Inflammatory macrophage treated with lipopolysaccharide for 4 hours (primary cell): ENCODE measurements at regions not wholly inside any gene's neighbourhood (a gene's known extent, or its start where the extent isn't known, plus 50 kb on each side); places are given as distances from the start of the nearest gene placed in this dataset.
"Not testable (repeated sequence)": the region's sequence is repeated elsewhere in the genome, so short reads cannot be mapped to it uniquely, and the experiment has no call there.

Experiments
- DNase-seq: peaks from one replicate; pipeline ENCODE4 v3.0.0-alpha.2; 2020

DNA sequence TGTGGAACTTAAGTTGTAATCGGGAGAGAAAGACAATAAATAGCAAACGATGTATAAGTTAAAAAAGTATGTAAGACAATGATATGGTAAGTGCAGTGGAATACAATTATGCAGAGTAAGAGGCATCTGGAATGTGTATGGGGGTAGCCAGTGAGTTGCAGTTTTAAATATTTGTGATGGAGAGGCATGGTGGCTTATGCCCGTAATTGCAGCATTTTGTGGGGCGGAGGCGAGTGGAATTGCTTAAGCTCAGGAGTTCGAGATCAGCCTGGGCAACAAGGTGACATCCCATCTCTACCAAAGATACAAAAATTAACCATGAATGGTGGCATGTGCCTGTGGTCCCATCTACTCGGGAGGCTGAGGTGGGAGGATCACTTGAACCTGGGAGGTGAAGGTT, 52.5 kb upstream of the WDFY3 start:
- DNase-seq, result no peak

GRCh38 chr4:85019411-85019810, 52.9 kb upstream of the WDFY3 start:
- no peak for DNase-seq

GRCh38 chr4:85024671-85025070, 58.2 kb upstream of the WDFY3 start:
- no peak for DNase-seq

DNA sequence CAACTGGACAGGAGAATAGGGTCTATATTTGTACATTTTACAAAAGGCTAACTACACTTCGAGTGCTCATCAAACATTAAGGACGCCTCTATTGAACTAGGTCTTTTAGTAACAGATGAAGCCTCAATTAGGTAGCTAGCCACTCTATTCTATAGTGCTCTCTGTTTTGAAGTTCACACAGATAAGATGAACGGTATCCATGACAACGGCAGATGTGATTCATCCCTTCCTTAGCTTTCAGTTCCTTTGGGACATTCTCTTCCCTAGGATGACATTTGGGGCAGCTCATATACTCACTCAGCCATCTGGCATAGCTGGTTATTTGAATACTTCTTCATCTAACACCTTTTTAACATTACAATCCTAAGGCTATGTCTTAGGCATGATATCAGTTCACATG, 62.4 kb upstream of the WDFY3 start:
- DNase-seq, result no peak

GRCh38 chr4:85029453-85029852, 63.0 kb upstream of the WDFY3 start:
- no peak for DNase-seq

GRCh38 chr4:85030156-85030555, 63.7 kb upstream of the WDFY3 start:
- no peak for DNase-seq

- DNase-seq, result not testable (repeated sequence)
These were observed 67.3 kb upstream of the WDFY3 start for GRCh38 chr4:85033838-85034237.

- no peak for DNase-seq
These were observed 73.0 kb upstream of the WDFY3 start for GRCh38 chr4:85039526-85039925.

GRCh38 chr4:85043812-85044496, 77.5 kb upstream of the WDFY3 start:
- not testable (repeated sequence) for DNase-seq

DNA sequence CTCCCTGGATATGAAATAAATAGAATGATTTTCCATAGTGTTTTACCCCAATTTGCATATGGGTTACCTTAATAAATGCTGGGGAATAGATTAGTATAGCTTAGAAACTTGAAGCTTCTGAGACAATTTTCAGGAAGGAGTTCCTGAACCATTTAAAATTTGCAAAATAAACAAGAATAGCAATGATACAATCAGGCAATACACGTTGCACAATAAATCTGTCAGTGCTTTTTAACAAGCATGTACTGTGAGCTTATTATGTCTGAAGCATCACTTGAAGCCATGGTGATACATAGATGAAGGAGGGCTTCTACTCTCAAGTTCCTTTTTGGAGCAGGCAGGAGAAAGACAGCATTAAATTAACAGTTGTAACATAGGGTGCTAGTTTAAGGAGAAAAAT, 84.2 kb upstream of the WDFY3 start:
- DNase-seq, result no peak

DNA sequence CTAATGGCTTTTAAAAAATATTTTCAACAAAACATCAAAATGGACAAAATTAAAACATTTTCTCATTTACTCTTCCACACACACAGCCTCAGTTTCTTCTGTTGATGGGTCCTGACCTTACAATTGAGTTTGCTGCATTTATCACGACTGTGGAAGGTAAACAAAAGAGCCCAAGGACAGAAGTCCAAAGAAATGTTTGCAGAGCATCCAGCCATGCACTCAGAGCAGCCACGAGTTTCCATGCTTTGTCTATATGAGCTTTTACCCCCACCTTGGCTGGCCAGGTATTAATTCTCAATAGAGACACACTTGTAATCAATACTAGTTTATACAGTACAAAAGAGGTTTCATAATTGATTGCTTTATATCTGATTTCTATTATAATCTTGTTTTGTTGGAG, 85.0 kb upstream of the WDFY3 start:
- DNase-seq, result no peak

- not testable (repeated sequence) for DNase-seq
These were observed 88.4 kb upstream of the WDFY3 start for GRCh38 chr4:85054925-85055324.

DNA sequence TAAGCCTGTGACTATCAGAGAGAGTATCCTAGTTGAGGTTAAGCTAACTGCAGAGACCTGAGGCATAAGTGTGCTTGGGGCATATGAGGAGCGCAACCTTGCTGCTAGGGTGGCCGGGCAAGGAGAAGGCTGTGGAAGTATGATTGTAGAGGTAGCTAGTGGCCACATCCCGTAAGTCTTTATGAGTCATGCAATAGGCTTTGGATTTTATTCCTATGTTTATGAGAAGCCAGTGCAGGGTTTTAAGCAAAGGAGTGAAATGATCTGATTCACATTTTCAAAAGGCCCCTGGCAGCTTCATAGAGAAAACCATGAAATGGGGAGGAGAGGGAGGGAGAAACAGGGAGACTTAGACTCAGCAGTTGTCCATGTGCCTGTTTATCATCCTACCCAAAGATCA, 92.1 kb upstream of the WDFY3 start:
- no peak for DNase-seq

DNA sequence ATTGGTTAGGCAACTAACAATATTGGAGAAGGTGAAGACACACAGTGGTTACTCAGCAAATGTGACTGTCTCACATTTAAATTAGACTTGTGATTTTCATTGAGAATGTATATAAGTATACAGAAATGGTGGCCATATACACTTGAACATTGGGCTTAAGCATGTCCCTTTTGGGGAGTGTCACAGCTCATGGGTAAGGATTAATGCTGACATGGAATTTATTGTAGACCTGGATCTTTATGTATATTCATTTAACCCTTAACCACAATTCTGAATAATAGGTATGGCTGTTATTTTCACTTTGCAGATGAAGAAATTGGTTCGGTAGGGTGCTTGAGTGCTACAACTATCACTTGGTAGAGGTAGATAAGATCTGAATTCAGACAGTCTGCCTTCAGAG, 95.5 kb upstream of the WDFY3 start:
- DNase-seq, result no peak

DNA sequence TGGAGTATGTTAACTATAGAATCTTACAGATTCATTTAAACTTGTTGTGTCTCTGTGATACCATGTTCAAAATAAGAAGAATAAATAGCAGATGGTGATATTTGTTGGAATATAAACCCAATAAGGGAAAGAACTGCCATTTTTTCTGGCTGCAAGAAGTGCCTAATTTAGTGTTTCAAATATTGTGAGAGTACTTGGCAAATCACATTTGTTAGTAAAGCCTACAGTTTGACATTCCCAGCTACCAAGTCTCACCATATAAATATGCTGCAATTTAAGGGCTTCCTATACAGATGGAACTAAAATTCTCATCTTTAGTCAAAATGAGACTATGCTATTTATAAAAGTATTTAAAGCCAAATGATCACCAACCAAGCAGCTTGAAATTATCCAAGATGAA, 96.0 kb upstream of the WDFY3 start:
- DNase-seq, result no peak

DNA sequence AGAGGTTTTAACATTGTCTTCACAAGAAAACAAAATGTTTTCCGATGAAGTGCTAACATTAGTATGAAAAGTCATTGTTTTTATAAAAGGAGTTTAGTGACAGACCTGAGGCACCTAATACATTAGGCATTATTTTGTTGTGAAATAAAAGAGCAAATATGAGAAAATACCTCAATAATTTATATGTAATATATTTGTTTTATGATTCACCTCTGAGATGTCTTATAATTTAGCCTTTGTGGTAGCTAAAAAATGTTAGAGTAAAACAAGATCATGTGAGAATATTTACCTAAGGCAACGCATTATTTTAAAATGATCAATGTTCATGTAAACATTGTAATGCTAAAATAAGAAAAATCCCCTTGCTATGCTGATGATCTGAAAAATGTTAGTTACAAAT, 100.9 kb upstream of the WDFY3 start:
- DNase-seq, result no peak

GRCh38 chr4:85078016-85078415, 111.5 kb upstream of the WDFY3 start:
- DNase-seq, result no peak

GRCh38 chr4:85081196-85081595, 114.7 kb upstream of the WDFY3 start:
- DNase-seq, result no peak

GRCh38 chr4:85084371-85085094, 118.0 kb upstream of the WDFY3 start:
- DNase-seq, result peak; percentile 67

DNA sequence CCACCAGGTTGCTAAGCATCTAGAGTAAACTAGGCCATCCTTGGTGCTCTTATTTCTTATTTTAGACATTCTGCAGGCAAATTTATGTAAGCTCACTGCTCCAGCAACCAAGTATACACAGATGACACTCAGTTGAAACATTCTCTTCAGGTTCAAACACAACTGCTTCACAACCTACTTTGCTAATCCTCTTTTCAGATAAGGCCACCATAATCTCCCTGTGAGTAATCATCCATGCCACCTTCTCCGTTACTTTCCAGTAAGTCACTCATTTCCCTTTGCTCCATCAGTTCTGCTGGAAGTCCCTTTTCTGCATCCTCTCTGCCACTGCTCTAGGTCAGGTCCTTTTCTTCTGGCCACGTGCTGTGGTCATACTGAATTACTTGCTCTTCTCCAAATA, 120.2 kb upstream of the WDFY3 start:
- no peak for DNase-seq

DNA sequence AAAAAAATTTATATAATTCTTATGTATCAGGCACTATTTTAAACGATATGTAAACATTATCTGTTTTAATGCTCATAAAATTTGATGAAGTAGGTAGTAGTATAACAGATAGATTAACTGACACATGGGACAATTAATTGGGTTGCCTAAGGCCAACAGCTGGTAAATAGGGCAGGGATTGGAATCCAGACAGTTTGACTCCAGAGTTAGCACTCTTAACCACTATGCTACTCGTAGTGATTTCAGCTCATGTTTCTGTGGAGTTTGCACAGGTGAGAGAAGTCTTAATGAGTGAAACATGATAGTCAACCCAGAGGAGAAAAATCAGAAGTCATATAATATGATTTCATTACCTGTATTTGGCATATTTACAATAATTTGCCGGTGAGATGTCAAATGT, 126.0 kb upstream of the WDFY3 start:
- DNase-seq, result no peak

DNA sequence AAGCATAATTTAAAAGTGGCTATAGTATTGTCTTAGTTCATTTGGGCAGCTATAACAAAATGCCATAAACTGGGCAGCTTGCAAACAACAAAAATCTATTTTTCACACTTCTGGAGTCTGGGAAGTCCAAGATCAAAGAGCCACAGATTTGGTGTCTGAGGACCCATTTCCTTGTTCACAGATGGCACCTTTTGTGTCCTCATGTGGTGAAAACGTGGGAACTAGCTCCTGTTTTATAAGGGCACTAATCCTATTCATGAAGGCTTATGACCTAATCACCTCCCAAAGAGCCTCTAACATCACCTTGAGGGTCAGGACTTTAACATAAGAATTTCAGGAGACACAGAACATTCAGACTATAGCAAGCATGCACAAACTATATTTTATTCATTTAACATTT, 126.5 kb upstream of the WDFY3 start:
- DNase-seq, result no peak

DNA sequence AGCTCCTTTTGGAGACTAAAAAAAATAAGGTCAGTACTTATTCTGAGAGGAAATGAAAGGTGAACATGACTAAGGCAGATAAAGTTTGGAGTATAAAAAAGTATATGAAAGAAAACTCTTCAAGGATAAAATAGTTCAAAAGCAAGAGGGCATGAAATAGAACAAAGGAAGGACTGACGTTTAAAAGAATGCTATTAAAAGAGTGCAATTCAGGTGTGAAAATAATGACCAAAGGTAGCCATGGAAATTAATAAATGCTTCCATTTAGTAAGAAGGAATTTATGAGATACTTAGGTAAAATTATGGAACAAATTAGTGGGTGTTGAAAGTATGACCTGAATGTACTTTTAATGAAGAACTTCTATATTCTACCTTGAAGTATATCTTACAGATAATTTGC, 128.2 kb upstream of the WDFY3 start:
- no peak for DNase-seq

GRCh38 chr4:85102606-85103005, 136.1 kb upstream of the WDFY3 start:
- no peak for DNase-seq

GRCh38 chr4:85106166-85106565, 139.7 kb upstream of the WDFY3 start:
- DNase-seq, result no peak
